Erythroblast (primary cell): ENCODE measurements at regions not wholly inside any gene's neighbourhood (a gene's known extent, or its start where the extent isn't known, plus 50 kb on each side); places are given as distances from the start of the nearest gene placed in this dataset.

Source experiments
- GATA1 ChIP-seq: IDR thresholded peaks from 2 replicates; pipeline ENCODE4 v1.6.1; 2011; ENCODE audit warnings: low read depth, mild to moderate bottlenecking, control low read depth, low read length, moderate library complexity
- POLR2A ChIP-seq: IDR thresholded peaks from 2 replicates; pipeline ENCODE4 v1.6.1; 2011; ENCODE audit warnings: mild to moderate bottlenecking, low read length

- TF ChIP-seq POLR2A (no peak), GATA1 (no peak)
These were observed 65.1 kb upstream of the DDX53 start for GRCh38 chrX:22934640-22935039.
